Spleen (tissue), 11 donors: ENCODE measurements at regions not wholly inside any gene's neighbourhood (a gene's known extent, or its start where the extent isn't known, plus 50 kb on each side); places are given as distances from the start of the nearest gene placed in this dataset.
A peak's percentile ranks its signal among the peaks of the same experiment; 100 is the strongest.
"Not testable (repeated sequence)": the region's sequence is repeated elsewhere in the genome, so short reads cannot be mapped to it uniquely, and the experiment has no call there.

Experiments
- DNase-seq: peaks from one replicate; pipeline ENCODE4 v3.0.0-alpha.2; 2020
- H3K27ac ChIP-seq, 8 donors: fragments of 200-600 bp; sonication (generic) in 7 of 8; 1 replicate in 4 of 8; 2 replicates in 4 of 8; pipeline versions ENCODE4 v1.5.0 to v1.8.0; 2016 to 2021; ENCODE audit warnings: inconsistent platforms in 4 of 8, mild to moderate bottlenecking in 4 of 8, moderate library complexity in 1 of 8
- H3K27me3 ChIP-seq, 7 donors: fragments of 200-600 bp; sonication (generic) in 6 of 7; replicated peaks in 1 of 7; 1 replicate in 4 of 7; 2 replicates in 3 of 7; pipeline versions ENCODE4 v1.5.0 to v1.8.0; 2016 to 2021; ENCODE audit warnings: inconsistent platforms in 3 of 7, mild to moderate bottlenecking in 1 of 7
- H3K36me3 ChIP-seq, 6 donors: fragments of 200-600 bp; sonication (generic) in 5 of 6; 1 replicate in 4 of 6; 2 replicates in 2 of 6; pipeline versions ENCODE4 v1.5.0 to v1.8.0; 2016 to 2021; ENCODE audit warnings: inconsistent platforms in 2 of 6
- H3K4me1 ChIP-seq, 6 donors: fragments of 200-600 bp; sonication (generic) in 5 of 6; 1 replicate in 3 of 6; 2 replicates in 3 of 6; pipeline versions ENCODE4 v1.5.0 to v1.8.0; 2016 to 2021; ENCODE audit warnings: inconsistent platforms in 3 of 6
- H3K4me3 ChIP-seq, 8 donors: fragments of 200-600 bp; sonication (generic) in 7 of 8; 1 replicate in 4 of 8; 2 replicates in 4 of 8; pipeline versions ENCODE4 v1.5.0 to v1.8.0; 2016 to 2021; ENCODE audit warnings: inconsistent platforms in 4 of 8, mild to moderate bottlenecking in 4 of 8, moderate library complexity in 2 of 8
- H3K9me3 ChIP-seq, 8 donors: fragments of 200-600 bp; sonication (generic) in 7 of 8; 1 replicate in 4 of 8; 2 replicates in 4 of 8; pipeline versions ENCODE4 v1.5.0 to v1.8.0; 2016 to 2021; ENCODE audit warnings: inconsistent platforms in 4 of 8
- POLR2A ChIP-seq, 3 donors: fragments of 450-650 bp; IDR thresholded peaks; one replicate each; pipeline ENCODE4 v1.5.1; 2017; ENCODE audit warnings: antibody characterized with exemption in 3 of 3, mild to moderate bottlenecking in 1 of 3
- POLR2AphosphoS5 ChIP-seq, 3 donors: sonication (generic); formaldehyde crosslinking; IDR thresholded peaks; one replicate each; pipeline ENCODE4 v1.5.1; 2017; ENCODE audit warnings: antibody characterized with exemption in 3 of 3
- WGBS, 5 donors: extraction: QIAGEN DNeasy Blood & Tissue Kit in 3 of 5; methylation state at CpG; one replicate each; pipeline versions ENCODE4 v1.1.5 to v1.1.7; 2013 to 2018; 5-methylcytosine and 5-hydroxymethylcytosine counted together
- intact Hi-C: fragments of 100-400 bp; cut with DNase I; formaldehyde crosslinking; loops from one replicate; pipeline ENCODE4 v1.15.0; 2023; ENCODE audit warnings: low total_unique reads
- TF ChIP-seq, protein P1 (sequence below), 11 experiments: fragments of 200-600 bp in 7 of 11; fragments of 450-650 bp in 4 of 11; sonication (generic) in 4 of 11; IDR thresholded peaks in 8 of 11; conservative IDR thresholded peaks in 3 of 11; 1 replicate in 7 of 11; 2 replicates in 4 of 11; pipeline versions ENCODE4 v1.4.0 to v1.8.0; 2016 to 2021; ENCODE audit warnings: antibody characterized with exemption in 11 of 11, inconsistent platforms in 4 of 11, mild to moderate bottlenecking in 1 of 11
- donor health status: healthy with polysubstance abuse.
- donor health status: DM: no; HTN: no; CAD: no; lungs with moderate emphysema.
- donor health status: DM: no; HTN: no; CAD: no.
- donor health status: Bipolar disorder and iron deficiency.
- donor health status: healthy.
- donor health status: DM: no; HTN: no; CAD: no.
- donor health status: DM: yes; HTN: yes; CAD: no.

DNA sequence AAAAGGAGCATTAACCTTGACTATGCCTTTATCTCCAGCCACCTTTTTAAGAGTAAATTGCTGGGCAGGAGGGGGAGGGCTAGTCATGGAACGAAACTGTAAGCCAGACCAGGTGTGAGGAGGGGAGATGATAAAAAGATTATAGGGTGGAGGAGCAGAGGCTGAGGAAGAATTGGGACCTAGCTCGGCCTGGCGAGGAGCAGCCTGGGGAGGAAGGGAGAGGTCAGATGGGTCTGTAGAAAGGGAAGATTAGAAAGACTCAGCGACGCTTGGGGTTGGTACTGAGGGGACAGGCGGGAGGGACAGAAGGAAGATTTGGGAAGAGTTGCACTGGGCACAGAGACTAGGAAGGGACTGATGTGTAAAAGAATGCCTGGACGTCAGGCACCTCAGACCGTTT is 58.4 kb upstream of the BMP2K start:
- H3K4me3 ChIP-seq = not testable (repeated sequence)

GRCh38 chr4:78720204-78720603 is 55.9 kb upstream of the BMP2K start:
- H3K27me3 ChIP-seq = no peaks in the 10 kb centered on the region
- H3K4me3 ChIP-seq = no peak overlapping the region
- H3K9me3 ChIP-seq = no peaks in the 10 kb centered on the region
- no peaks in the 10 kb centered on the region for H3K36me3 ChIP-seq
- H3K4me1 ChIP-seq = peaks cover 9 to 39% (median 27%) of the 10 kb centered on the region in 6 donors
- DNase-seq = peak; percentile 82
- TF ChIP-seq POLR2AphosphoS5 (IDR thresholded peaks at IDR 0.05) = peak in 2 of 3 donors; percentile 67 to 71
- TF ChIP-seq, protein P1, sequence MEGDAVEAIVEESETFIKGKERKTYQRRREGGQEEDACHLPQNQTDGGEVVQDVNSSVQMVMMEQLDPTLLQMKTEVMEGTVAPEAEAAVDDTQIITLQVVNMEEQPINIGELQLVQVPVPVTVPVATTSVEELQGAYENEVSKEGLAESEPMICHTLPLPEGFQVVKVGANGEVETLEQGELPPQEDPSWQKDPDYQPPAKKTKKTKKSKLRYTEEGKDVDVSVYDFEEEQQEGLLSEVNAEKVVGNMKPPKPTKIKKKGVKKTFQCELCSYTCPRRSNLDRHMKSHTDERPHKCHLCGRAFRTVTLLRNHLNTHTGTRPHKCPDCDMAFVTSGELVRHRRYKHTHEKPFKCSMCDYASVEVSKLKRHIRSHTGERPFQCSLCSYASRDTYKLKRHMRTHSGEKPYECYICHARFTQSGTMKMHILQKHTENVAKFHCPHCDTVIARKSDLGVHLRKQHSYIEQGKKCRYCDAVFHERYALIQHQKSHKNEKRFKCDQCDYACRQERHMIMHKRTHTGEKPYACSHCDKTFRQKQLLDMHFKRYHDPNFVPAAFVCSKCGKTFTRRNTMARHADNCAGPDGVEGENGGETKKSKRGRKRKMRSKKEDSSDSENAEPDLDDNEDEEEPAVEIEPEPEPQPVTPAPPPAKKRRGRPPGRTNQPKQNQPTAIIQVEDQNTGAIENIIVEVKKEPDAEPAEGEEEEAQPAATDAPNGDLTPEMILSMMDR (IDR thresholded peaks at IDR 0.05 in 8 of 11, conservative IDR thresholded peaks at IDR 0.05 in 3 of 11) = no peak
- intact Hi-C loops = no loop called here
- peak overlapping the region in 7 of 8 donors; percentile 51 to 75 (median 66) for H3K27ac ChIP-seq
- 74 to 82% (median 81%) methylated on average over 3 of the region's 3 CpGs for WGBS, 5 donors

More for the DNA sequence above, 58.4 kb upstream of the BMP2K start:
- intact Hi-C loops, H3K27me3 ChIP-seq, H3K27ac ChIP-seq, H3K36me3 ChIP-seq, H3K9me3 ChIP-seq, DNase-seq: not testable (repeated sequence)
- H3K4me1 ChIP-seq = peaks cover 9 to 32% (median 26%) of the 10 kb centered on the region in 6 donors
- WGBS, 5 donors = 85 to 94% (median 89%) methylated on average over 8 of the region's 8 CpGs

DNA sequence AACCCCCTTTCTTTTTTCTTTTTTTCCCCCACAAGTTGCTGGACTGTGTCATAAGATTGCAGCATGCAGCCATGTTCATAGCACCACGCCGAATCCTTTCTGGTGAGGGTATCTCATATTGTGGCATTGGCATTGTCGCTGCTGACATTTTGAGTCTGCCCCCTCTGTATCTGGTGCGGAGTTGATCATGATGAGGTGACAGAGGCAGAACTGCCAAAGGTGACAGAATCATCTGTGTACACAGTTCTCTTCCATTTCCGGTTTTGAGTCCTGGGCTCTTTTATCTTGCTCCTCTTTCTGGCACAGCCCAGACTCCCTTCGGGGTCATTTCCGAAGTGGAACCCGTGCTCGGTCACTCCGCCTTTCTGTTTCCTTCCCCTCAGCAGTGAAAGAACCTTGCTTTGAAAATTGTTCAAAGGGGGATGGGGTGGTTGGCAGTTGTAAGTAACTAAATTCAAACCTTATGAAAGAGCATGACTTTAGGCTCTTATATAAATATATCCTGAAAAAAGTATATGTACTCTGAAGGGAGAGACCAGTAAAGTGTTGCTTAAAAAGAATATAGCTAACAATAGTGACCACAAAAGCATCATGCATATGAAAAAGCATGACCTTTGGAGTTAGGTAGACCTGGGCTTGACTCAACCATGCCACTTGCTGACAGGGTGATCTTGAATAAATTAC is 55.0 kb upstream of the BMP2K start:
- peak; percentile 72 for DNase-seq
- TF ChIP-seq, protein P1 (IDR thresholded peaks at IDR 0.05 in 8 of 11, conservative IDR thresholded peaks at IDR 0.05 in 3 of 11) = no peak
- TF ChIP-seq POLR2AphosphoS5 (IDR thresholded peaks at IDR 0.05) = peak in 1 of 3 donors; percentile 79
- Histone ChIP-seq H3K9me3 (no peaks in the 10 kb centered on the region), H3K27ac (peak overlapping the region; percentile 51 to 75 (median 64)), H3K4me1 (peaks cover 9 to 48% (median 28%) of the 10 kb centered on the region in 6 donors), H3K4me3 (peak overlapping the region in 1 of 8 donors; percentile 32), H3K36me3 (no peaks in the 10 kb centered on the region), H3K27me3 (no peaks in the 10 kb centered on the region)
- intact Hi-C loops = no loop called here
- WGBS, 5 donors = 18 to 27% (median 22%) methylated on average over 10 of the region's 10 CpGs

- no peaks in the 10 kb centered on the region for H3K9me3 ChIP-seq
- TF ChIP-seq, protein P1 (IDR thresholded peaks at IDR 0.05 in 8 of 11, conservative IDR thresholded peaks at IDR 0.05 in 3 of 11) = no peak
- TF ChIP-seq POLR2A (IDR thresholded peaks at IDR 0.05) (no peak), POLR2AphosphoS5 (IDR thresholded peaks at IDR 0.05) (no peak)
- H3K36me3 ChIP-seq = no peaks in the 10 kb centered on the region
- no peak overlapping the region for H3K4me3 ChIP-seq
- no peaks in the 10 kb centered on the region for H3K27me3 ChIP-seq
- intact Hi-C loops = no loop called here
- WGBS, 5 donors = 66 to 87% (median 76%) methylated on average over 4 of the region's 4 CpGs
- no peak for DNase-seq
- H3K27ac ChIP-seq = peak overlapping the region; percentile 51 to 75 (median 64)
- H3K4me1 ChIP-seq = peaks cover 12 to 54% (median 34%) of the 10 kb centered on the region in 6 donors
Measured at GRCh38 chr4:78721747-78722146, 54.4 kb upstream of the BMP2K start.
